ELF-1 (cell line): ENCODE measurements at regions not wholly inside any gene's neighbourhood (a gene's known extent, or its start where the extent isn't known, plus 50 kb on each side); places are given as distances from the start of the nearest gene placed in this dataset.
A peak's percentile ranks its signal among the peaks of the same experiment; 100 is the strongest.

Experiments used
- DNase-seq: peaks from one replicate; pipeline ENCODE4 v3.0.0-alpha.2; 2016; ENCODE audit warnings: low read depth, low spot score

DNA sequence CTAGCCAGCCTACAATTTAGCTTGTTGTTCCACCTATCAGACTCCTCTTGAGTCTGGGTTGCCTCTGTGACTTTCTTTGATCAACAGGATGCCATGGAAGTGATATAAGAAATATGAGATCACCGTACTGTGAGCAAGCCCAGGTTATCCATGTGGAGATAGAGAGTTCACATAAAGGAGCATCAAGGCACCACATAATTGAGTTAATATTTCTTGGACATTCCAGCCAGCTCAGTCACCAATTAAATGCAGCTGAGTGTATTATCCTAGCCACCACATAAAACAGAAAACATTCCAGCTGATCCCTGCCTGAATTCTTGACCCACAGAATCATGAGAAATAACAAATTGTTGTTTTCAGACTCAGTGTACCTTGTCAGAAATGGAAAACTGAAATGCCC is 253.6 kb downstream of the PPP1R2C start:
- no peak for DNase-seq

GRCh38 chrX:42519666-42520231 is 258.2 kb downstream of the PPP1R2C start:
- no peak for DNase-seq

DNA sequence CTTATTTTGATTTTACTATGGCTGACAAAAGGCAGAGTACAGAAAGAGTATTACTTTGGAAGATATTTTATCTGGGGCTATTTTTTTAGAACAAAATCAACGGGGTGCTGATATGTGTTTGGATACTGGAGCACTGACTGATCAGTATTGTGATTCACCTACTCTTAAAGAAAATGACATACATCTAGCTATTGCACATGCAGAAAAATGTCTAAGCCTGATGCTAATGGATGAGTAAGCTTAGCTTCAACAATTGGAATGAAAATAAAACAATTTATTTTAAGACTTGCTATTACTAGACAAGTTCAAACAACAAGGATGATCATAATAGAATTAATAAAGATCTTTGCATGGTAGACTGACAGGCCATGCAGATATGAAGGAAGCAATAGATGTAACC is 262.0 kb downstream of the PPP1R2C start:
- DNase-seq: no peak

- peak; percentile 93 for DNase-seq
These were observed 272.9 kb downstream of the PPP1R2C start for GRCh38 chrX:42505016-42505415.

DNA sequence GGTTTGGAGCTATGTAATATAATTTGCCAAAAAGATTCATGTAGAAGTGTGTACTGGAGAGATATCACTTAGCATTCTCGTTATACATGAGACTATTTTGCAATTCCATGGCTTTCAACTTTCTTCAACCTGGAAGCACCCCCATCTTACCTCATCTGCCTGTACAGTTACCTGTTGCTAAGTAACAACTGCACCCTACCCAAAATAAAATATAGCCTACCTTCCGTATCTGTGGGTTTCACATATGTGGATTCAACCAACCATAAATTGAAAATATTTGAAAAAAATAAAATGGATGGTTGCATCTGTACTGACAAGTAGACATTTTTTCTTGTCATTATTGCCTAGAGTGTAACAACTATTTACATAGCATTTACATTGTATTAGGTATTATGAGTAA is 278.3 kb downstream of the PPP1R2C start:
- DNase-seq: no peak

DNA sequence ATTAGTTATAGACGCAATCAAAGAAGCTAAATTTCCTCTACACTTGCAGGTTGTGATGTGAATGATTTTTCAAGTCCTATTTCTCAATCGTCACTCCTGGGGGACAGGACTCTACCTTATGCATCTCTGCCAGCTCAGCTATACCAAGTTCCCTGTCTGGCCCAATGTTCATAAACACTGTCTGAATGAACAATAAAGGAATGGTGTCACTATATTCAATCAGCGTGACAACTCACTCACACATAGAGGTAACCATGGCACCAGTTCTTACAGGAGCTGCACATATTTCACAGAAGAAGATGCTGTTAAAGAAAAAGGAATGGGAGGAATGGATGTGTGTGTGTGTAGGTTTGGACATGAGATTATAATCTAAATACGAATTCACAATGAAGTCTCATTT is 280.6 kb downstream of the PPP1R2C start:
- DNase-seq: no peak

GRCh38 chrX:42496239-42496638 is 281.7 kb downstream of the PPP1R2C start:
- no peak for DNase-seq

DNA sequence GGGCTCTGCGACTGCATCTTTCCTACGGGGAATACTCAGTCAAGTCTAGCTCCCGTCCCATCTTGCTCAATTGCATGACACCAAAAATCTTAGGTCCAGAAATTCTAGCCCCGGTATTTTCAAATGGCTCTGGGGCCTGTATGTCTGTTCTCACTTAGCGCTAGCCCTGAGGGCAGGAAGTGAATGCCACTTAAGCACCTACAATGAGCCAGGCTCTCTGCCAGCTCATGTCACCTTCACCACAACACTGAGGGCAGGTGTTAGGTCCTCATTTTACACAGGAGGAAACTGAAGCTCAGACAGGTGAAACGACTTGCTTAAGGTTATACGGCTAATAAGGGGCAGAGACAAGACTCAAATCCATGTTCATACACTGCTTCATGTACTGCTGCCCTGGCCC is 282.8 kb downstream of the PPP1R2C start:
- no peak for DNase-seq

- DNase-seq: no peak
These were observed 286.6 kb downstream of the PPP1R2C start for GRCh38 chrX:42491137-42491907.

GRCh38 chrX:42490111-42490510 is 287.9 kb downstream of the PPP1R2C start:
- DNase-seq: no peak

- DNase-seq: no peak
These were observed 292.4 kb downstream of the PPP1R2C start for GRCh38 chrX:42485601-42486000.

DNA sequence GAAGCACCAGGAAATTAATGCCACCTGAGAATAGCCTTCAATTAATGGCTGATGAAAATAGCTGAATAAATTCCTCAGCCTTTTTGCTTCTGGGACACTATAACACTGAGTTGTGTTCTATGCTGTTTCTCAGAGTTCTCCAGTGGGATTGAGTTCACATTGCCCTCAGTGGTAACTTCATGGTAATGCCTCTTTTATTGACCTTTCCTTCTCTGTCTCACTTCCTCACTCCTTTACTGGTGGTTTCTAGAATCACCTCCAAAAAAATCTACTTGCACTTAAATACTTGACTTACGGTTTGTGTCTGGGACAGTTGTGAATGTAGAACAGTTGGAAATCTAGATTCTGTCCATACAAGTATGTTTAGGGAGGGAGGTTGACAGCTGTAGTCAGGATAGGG is 293.7 kb downstream of the PPP1R2C start:
- no peak for DNase-seq

DNA sequence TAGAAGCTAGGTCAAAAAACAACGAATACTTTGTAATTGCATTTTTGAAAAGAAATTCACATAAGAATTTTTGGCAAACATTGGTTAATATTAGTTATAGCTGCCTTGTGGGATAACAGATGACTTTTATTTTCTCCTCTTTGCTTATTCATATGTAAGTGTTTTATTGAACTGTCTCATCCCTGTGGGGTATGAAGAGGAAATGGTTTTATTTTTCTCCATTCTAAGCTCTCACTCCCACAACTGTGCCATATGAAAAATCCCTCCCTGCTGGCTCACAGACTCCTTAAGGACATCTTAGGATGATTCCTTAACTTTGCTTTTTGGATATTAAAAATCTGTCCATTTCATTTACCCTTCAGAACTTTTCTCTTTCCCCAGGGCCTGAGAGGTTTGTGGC is 300.6 kb downstream of the PPP1R2C start:
- DNase-seq: no peak

GRCh38 chrX:42472727-42473126 is 305.2 kb downstream of the PPP1R2C start:
- no peak for DNase-seq

- no peak for DNase-seq
These were observed 311.5 kb downstream of the PPP1R2C start for GRCh38 chrX:42466332-42467046.

- no peak for DNase-seq
These were observed 312.1 kb downstream of the PPP1R2C start for GRCh38 chrX:42465821-42466220.

- DNase-seq: no peak
These were observed 314.1 kb downstream of the PPP1R2C start for GRCh38 chrX:42463706-42464490.

- no peak for DNase-seq
These were observed 315.0 kb downstream of the PPP1R2C start for GRCh38 chrX:42462917-42463316.

GRCh38 chrX:42460706-42461105 is 317.3 kb downstream of the PPP1R2C start:
- no peak for DNase-seq

DNA sequence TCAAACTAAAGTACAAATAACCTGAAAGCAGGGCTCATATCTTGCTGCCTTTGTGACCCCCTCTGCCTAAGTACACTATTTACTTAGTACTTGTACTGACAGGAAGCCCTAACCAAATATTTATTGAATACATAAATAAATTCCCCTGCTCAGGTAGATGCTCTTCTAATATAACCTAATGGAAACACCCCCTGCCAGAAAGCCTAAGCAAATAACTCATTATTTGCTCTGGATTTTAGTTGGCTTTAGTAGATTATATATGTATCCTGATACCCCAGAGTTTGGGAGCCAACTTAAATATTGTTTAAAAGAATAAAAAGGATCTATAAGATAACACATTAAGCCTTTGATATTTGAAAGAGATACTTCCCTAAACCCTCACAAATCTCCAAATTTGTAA is 318.2 kb downstream of the PPP1R2C start:
- DNase-seq: no peak

GRCh38 chrX:42456176-42456700 is 321.7 kb downstream of the PPP1R2C start:
- DNase-seq: no peak

- no peak for DNase-seq
These were observed 327.7 kb downstream of the PPP1R2C start for GRCh38 chrX:42450228-42450627.
